ENCODE measurements at regions not wholly inside any gene's neighbourhood (a gene's known extent, or its start where the extent isn't known, plus 50 kb on each side); places are given as distances from the start of the nearest gene placed in this dataset.

DNA sequence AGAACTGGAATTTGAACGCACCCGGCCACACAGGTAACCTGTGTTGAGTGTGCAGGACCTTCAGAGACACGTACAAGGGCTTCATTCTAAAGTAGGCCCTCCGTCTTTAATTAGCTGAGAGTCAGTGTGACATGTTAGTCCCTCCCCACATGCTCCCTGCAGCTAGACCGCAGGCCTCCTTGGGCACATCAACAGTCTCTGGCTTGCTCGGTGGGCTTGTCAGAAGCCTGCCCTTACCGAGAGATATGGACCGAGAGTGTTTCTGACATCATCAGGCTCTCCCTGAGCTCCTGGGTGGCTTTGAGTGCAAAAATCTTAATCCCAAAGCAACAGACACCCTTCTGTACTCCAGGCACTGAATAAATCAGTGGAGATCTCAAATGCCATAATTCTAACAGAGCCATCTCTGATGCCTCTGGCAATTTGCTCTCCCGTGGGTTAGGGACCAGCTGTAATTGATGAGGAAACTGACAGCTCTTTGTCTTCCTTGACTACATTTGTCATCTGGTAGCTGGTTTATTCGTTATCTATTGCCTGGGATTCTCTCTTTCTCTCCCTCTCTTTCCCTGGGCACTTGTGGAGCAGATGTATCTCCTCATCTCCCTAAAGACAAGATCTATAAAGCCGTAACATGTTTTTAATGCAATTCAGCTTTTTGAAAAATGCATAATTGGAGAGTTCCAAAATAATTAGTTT is 850.6 kb downstream of the TYW1 start:
- TF ChIP-seq FOXP2 (optimal IDR thresholded peaks at IDR 0.05; ENCODE audit: borderline replicate concordance, extremely low read depth, extremely low read length, insufficient read depth) = no peak
- TF ChIP-seq SIN3A (IDR thresholded peaks at IDR 0.05; ENCODE audit: borderline replicate concordance, insufficient read depth, low read length) = no peak
- no peak for TF ChIP-seq POLR2AphosphoS5 (IDR thresholded peaks at IDR 0.05; ENCODE audit: low read depth, low read length)
- TF ChIP-seq, protein P1, sequence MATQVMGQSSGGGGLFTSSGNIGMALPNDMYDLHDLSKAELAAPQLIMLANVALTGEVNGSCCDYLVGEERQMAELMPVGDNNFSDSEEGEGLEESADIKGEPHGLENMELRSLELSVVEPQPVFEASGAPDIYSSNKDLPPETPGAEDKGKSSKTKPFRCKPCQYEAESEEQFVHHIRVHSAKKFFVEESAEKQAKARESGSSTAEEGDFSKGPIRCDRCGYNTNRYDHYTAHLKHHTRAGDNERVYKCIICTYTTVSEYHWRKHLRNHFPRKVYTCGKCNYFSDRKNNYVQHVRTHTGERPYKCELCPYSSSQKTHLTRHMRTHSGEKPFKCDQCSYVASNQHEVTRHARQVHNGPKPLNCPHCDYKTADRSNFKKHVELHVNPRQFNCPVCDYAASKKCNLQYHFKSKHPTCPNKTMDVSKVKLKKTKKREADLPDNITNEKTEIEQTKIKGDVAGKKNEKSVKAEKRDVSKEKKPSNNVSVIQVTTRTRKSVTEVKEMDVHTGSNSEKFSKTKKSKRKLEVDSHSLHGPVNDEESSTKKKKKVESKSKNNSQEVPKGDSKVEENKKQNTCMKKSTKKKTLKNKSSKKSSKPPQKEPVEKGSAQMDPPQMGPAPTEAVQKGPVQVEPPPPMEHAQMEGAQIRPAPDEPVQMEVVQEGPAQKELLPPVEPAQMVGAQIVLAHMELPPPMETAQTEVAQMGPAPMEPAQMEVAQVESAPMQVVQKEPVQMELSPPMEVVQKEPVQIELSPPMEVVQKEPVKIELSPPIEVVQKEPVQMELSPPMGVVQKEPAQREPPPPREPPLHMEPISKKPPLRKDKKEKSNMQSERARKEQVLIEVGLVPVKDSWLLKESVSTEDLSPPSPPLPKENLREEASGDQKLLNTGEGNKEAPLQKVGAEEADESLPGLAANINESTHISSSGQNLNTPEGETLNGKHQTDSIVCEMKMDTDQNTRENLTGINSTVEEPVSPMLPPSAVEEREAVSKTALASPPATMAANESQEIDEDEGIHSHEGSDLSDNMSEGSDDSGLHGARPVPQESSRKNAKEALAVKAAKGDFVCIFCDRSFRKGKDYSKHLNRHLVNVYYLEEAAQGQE (IDR thresholded peaks at IDR 0.05; ENCODE audit: insufficient read depth in 1 of 2, low read depth in 2 of 2, low read length in 2 of 2) = no peak
- no peak for TF ChIP-seq TAF1 (IDR thresholded peaks at IDR 0.05; ENCODE audit: borderline replicate concordance, insufficient read depth, low read length)

DNA sequence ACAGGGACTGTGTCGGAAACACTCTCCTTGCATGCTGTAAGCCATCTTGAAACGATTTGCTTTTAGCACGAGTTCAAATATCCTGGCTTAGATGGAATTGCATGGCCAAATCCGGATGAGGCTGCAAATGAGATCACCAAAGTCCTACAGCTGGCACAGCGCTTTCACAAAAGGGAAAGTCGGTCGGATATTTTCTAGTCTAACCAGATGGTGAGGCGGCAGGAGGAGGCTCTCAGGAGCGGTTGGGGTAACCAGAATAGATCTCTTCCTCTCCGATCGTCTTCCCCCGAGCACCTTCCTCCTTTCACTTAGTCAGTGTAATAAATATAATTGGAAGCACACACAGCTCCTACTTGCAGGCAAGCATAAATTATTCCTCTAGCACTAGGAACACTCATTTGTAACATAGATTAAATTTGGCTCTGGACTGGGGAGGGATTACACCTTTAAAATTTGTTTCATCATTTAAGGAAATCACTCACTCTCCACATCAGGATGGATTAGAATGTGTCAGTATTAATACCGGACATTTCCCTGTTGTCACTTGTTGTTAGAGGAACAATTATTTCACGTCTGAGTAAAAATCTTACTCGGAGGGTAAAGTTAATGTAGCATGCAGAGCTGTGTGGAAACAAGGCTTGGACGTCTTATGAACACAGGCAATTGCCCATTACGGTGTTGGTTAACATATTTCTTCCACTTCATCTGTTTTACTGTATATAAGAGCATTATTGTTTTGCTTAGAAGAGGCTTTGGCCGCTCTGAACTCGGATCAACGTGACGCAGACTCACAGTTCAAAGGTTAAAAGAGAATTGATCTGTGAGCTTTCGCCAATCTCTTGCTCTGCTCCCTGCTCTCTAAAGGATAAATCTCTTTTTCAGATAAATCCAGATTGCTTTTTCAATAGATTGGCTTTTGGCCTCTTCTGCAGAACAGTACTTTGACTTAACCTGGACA is 857.9 kb downstream of the TYW1 start:
- TF ChIP-seq FOXP2 (optimal IDR thresholded peaks at IDR 0.05; ENCODE audit: borderline replicate concordance, extremely low read depth, extremely low read length, insufficient read depth) (no peak), SIN3A (IDR thresholded peaks at IDR 0.05; ENCODE audit: borderline replicate concordance, insufficient read depth, low read length) (no peak), TAF1 (IDR thresholded peaks at IDR 0.05; ENCODE audit: borderline replicate concordance, insufficient read depth, low read length) (no peak), POLR2AphosphoS5 (IDR thresholded peaks at IDR 0.05; ENCODE audit: low read depth, low read length) (no peak)
- TF ChIP-seq, protein P1 (IDR thresholded peaks at IDR 0.05; ENCODE audit: insufficient read depth in 1 of 2, low read depth in 2 of 2, low read length in 2 of 2) = no peak

DNA sequence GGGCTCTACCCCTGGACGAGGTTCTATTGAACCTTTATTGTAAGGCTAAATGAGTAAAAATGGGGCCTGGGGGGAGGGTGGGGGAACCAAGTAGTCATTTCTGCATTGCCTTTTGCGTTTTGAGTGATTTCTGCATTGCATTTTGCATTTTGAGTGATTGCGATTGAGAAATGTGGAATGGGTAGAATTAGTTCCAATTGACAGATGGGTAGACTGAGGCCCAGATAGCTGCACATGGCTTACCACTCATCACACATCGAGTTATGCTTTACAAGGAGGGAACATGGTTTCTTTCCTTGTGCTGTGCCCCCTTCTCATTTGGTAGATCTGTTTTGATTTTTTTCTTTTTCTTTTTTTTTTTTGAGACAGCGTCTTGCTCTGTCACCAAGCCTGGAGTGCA is 858.7 kb downstream of the TYW1 start:
- TF ChIP-seq POLR2AphosphoS5 (IDR thresholded peaks at IDR 0.05; ENCODE audit: low read depth, low read length) = no peak
- TF ChIP-seq TAF1 (IDR thresholded peaks at IDR 0.05; ENCODE audit: borderline replicate concordance, insufficient read depth, low read length) = no peak
- TF ChIP-seq, protein P1 (IDR thresholded peaks at IDR 0.05; ENCODE audit: insufficient read depth in 1 of 2, low read depth in 2 of 2, low read length in 2 of 2) = no peak
- no peak for TF ChIP-seq SIN3A (IDR thresholded peaks at IDR 0.05; ENCODE audit: borderline replicate concordance, insufficient read depth, low read length)
- TF ChIP-seq FOXP2 (optimal IDR thresholded peaks at IDR 0.05; ENCODE audit: borderline replicate concordance, extremely low read depth, extremely low read length, insufficient read depth) = no peak

DNA sequence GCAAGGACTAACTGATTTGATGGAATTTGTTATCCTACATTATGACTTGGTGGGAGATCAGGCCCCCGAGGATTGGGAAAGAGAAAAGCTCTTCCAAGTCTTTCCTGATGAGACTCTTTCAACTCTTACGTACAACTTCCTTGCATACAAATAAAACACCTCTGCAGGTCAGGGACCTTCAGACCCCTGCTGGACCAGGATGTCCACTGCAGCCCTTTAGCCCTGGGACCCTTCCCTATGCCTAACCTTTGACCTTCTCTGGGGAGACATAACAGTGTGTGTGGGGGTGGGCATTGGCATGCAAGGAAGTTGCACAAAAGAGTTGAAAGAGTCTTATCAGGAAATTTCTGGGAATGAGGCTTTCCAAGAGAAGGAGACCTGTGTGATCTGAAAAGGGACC is 859.4 kb downstream of the TYW1 start:
- TF ChIP-seq FOXP2 (optimal IDR thresholded peaks at IDR 0.05; ENCODE audit: borderline replicate concordance, extremely low read depth, extremely low read length, insufficient read depth) (no peak), SIN3A (IDR thresholded peaks at IDR 0.05; ENCODE audit: borderline replicate concordance, insufficient read depth, low read length) (no peak), TAF1 (IDR thresholded peaks at IDR 0.05; ENCODE audit: borderline replicate concordance, insufficient read depth, low read length) (no peak), POLR2AphosphoS5 (IDR thresholded peaks at IDR 0.05; ENCODE audit: low read depth, low read length) (no peak)
- TF ChIP-seq, protein P1 (IDR thresholded peaks at IDR 0.05; ENCODE audit: insufficient read depth in 1 of 2, low read depth in 2 of 2, low read length in 2 of 2) = no peak

Data from PFSK-1 (cell line).